WTC11 (cell line): ENCODE measurements at regions not wholly inside any gene's neighbourhood (a gene's known extent, or its start where the extent isn't known, plus 50 kb on each side); places are given as distances from the start of the nearest gene placed in this dataset.

Source experiments
- ATAC-seq: fragments of 200-7000 bp; cut with Tn5 transposase; 2 replicates; pipeline ENCODE4 v1.10.0; 2021; ENCODE audit warnings: mild to moderate bottlenecking, moderate library complexity
- CTCF ChIA-PET: fragments of 300-600 bp; sonication (Branson Sonifier 250); formaldehyde crosslinking; loops from one replicate; lab custom pipeline; 2021; ENCODE audit warnings: antibody characterized with exemption; lab: Charles Lee
- POLR2A ChIA-PET: fragments of 350-600 bp; sonication (Branson Sonifier 250); formaldehyde crosslinking; loops from one replicate; lab custom pipeline; 2021; ENCODE audit warnings: antibody characterized with exemption; lab: Charles Lee
- DNase-seq: peaks from one replicate; pipeline ENCODE4 v3.0.0; 2021; ENCODE audit warnings: low spot score
- H3K27ac Mint-ChIP-seq: 2 replicates; pipeline ENCODE4 v1.8.0; 2021; ENCODE audit warnings: mixed read lengths
- H3K27me3 Mint-ChIP-seq: 2 replicates; pipeline ENCODE4 v1.8.0; 2021; ENCODE audit warnings: low read depth, mild to moderate bottlenecking, moderate library complexity, mixed read lengths
- H3K36me3 Mint-ChIP-seq: 2 replicates; pipeline ENCODE4 v1.8.0; 2021; ENCODE audit warnings: mixed read lengths
- H3K4me1 Mint-ChIP-seq: 2 replicates; pipeline ENCODE4 v1.8.0; 2022; ENCODE audit warnings: mixed read lengths
- H3K4me3 Mint-ChIP-seq: 2 replicates; pipeline ENCODE4 v1.8.0; 2021; ENCODE audit warnings: mild to moderate bottlenecking, moderate library complexity, mixed read lengths
- H3K9me3 Mint-ChIP-seq: 2 replicates; pipeline ENCODE4 v1.8.0; 2021; ENCODE audit warnings: mixed read lengths
- AFF4 ChIP-seq: sonication (generic); formaldehyde crosslinking; IDR thresholded peaks from 2 replicates; pipeline ENCODE4 v1.8.1; 2023; ENCODE audit warnings: mild to moderate bottlenecking, missing genetic modification reagents, borderline replicate concordance
- ATF6 ChIP-seq: sonication (generic); formaldehyde crosslinking; IDR thresholded peaks from 2 replicates; pipeline ENCODE4 v1.8.1; 2023; ENCODE audit warnings: mild to moderate bottlenecking, missing genetic modification reagents
- IRF1 ChIP-seq: sonication (generic); formaldehyde crosslinking; IDR thresholded peaks from 2 replicates; pipeline ENCODE4 v1.8.0; 2023; ENCODE audit warnings: missing genetic modification reagents
- IRF2 ChIP-seq: sonication (generic); formaldehyde crosslinking; IDR thresholded peaks from 2 replicates; pipeline ENCODE4 v1.8.0; 2022; ENCODE audit warnings: low read depth, missing genetic modification reagents, borderline replicate concordance
- NR2C2 ChIP-seq: sonication (generic); formaldehyde crosslinking; IDR thresholded peaks from 2 replicates; pipeline ENCODE4 v1.8.0; 2022; ENCODE audit warnings: mild to moderate bottlenecking, missing genetic modification reagents
- PRDM15 ChIP-seq: sonication (generic); formaldehyde crosslinking; IDR thresholded peaks from 2 replicates; pipeline ENCODE4 v1.8.0; 2022; ENCODE audit warnings: missing genetic modification reagents
- RELA ChIP-seq: sonication (generic); formaldehyde crosslinking; IDR thresholded peaks from 2 replicates; pipeline ENCODE4 v1.8.1; 2022; ENCODE audit warnings: missing genetic modification reagents, mild to moderate bottlenecking, borderline replicate concordance
- TEAD1 ChIP-seq: sonication (generic); formaldehyde crosslinking; IDR thresholded peaks from 2 replicates; pipeline ENCODE4 v1.8.0; 2022; ENCODE audit warnings: mild to moderate bottlenecking, missing genetic modification reagents
- ZNF232 ChIP-seq: sonication (generic); formaldehyde crosslinking; IDR thresholded peaks from 2 replicates; pipeline ENCODE4 v1.8.0; 2022; ENCODE audit warnings: mild to moderate bottlenecking, missing genetic modification reagents
- ZNF423 ChIP-seq: fragments of 250-450 bp; sonication (Bioruptor Pico); IDR thresholded peaks from 2 replicates; pipeline ENCODE4 v2.1.2; 2022; ENCODE audit warnings: mild to moderate bottlenecking, moderate library complexity
- TF ChIP-seq, protein P1 (sequence below): sonication (generic); formaldehyde crosslinking; IDR thresholded peaks from 2 replicates; pipeline ENCODE4 v1.8.0; 2022; ENCODE audit warnings: mild to moderate bottlenecking, missing genetic modification reagents
- TF ChIP-seq, protein P2 (sequence below): fragments of 200-600 bp; IDR thresholded peaks from 2 replicates; pipeline ENCODE4 v1.8.0; 2022; ENCODE audit warnings: antibody characterized with exemption
- TF ChIP-seq, protein P3 (sequence below): sonication (generic); formaldehyde crosslinking; IDR thresholded peaks from 2 replicates; pipeline ENCODE4 v1.8.0; 2023; ENCODE audit warnings: mild to moderate bottlenecking, missing genetic modification reagents

DNA sequence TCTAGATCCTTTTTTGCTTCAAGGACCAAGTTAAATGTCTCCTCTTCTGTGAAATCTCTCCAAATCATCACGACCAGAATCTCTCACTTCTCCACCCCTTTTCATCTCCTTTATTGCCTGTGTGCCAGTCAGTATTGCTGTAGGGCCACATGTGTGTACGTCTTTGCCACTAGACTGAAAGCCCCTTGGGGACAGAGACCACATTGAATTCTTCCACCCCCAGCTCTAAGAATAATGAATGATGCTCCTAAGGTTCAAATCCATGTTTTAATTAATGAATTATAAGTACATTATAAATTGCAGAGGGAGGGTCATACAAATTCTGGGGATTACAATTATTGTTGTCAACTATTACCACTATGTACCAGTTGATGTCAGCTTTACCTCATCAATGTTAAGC lies 343.8 kb downstream of the USP25 start:
- Mint-ChIP-seq H3K4me3 (no peak overlapping the region), H3K27ac (no peak overlapping the region), H3K4me1 (peaks cover 10% of the 10 kb centered on the region), H3K9me3 (no peaks in the 10 kb centered on the region), H3K27me3 (no peaks in the 10 kb centered on the region), H3K36me3 (no peaks in the 10 kb centered on the region)
- DNase-seq, result no peak
- ChIA-PET CTCF (no interaction called here), POLR2A (no interaction called here)
- TF ChIP-seq IRF1 (CRISPR knock-in tag) (no peak), NR2C2 (no peak), IRF2 (no peak), ZNF232 (CRISPR knock-in tag) (no peak), RELA (CRISPR knock-in tag) (no peak), AFF4 (no peak), PRDM15 (CRISPR knock-in tag) (no peak), ZNF423 (CRISPR knock-in tag) (no peak), ATF6 (CRISPR knock-in tag) (no peak), TEAD1 (no peak)
- TF ChIP-seq, protein P1, sequence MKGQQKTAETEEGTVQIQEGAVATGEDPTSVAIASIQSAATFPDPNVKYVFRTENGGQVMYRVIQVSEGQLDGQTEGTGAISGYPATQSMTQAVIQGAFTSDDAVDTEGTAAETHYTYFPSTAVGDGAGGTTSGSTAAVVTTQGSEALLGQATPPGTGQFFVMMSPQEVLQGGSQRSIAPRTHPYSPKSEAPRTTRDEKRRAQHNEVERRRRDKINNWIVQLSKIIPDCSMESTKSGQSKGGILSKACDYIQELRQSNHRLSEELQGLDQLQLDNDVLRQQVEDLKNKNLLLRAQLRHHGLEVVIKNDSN (CRISPR knock-in tag), result no peak
- TF ChIP-seq, protein P2, sequence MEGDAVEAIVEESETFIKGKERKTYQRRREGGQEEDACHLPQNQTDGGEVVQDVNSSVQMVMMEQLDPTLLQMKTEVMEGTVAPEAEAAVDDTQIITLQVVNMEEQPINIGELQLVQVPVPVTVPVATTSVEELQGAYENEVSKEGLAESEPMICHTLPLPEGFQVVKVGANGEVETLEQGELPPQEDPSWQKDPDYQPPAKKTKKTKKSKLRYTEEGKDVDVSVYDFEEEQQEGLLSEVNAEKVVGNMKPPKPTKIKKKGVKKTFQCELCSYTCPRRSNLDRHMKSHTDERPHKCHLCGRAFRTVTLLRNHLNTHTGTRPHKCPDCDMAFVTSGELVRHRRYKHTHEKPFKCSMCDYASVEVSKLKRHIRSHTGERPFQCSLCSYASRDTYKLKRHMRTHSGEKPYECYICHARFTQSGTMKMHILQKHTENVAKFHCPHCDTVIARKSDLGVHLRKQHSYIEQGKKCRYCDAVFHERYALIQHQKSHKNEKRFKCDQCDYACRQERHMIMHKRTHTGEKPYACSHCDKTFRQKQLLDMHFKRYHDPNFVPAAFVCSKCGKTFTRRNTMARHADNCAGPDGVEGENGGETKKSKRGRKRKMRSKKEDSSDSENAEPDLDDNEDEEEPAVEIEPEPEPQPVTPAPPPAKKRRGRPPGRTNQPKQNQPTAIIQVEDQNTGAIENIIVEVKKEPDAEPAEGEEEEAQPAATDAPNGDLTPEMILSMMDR, result no peak
- TF ChIP-seq, protein P3, sequence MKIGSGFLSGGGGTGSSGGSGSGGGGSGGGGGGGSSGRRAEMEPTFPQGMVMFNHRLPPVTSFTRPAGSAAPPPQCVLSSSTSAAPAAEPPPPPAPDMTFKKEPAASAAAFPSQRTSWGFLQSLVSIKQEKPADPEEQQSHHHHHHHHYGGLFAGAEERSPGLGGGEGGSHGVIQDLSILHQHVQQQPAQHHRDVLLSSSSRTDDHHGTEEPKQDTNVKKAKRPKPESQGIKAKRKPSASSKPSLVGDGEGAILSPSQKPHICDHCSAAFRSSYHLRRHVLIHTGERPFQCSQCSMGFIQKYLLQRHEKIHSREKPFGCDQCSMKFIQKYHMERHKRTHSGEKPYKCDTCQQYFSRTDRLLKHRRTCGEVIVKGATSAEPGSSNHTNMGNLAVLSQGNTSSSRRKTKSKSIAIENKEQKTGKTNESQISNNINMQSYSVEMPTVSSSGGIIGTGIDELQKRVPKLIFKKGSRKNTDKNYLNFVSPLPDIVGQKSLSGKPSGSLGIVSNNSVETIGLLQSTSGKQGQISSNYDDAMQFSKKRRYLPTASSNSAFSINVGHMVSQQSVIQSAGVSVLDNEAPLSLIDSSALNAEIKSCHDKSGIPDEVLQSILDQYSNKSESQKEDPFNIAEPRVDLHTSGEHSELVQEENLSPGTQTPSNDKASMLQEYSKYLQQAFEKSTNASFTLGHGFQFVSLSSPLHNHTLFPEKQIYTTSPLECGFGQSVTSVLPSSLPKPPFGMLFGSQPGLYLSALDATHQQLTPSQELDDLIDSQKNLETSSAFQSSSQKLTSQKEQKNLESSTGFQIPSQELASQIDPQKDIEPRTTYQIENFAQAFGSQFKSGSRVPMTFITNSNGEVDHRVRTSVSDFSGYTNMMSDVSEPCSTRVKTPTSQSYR (CRISPR knock-in tag), result no peak
- ATAC-seq, result no peak
